ENCODE measurements at regions not wholly inside any gene's neighbourhood (a gene's known extent, or its start where the extent isn't known, plus 50 kb on each side); places are given as distances from the start of the nearest gene placed in this dataset.

GRCh38 chr5:17837757-17838156, 203.5 kb downstream of the TAF11L14 start:
- FAIRE-seq = no peak
- WGBS, 2 experiments (ENCODE audit: extremely low coverage in 1 of 2, insufficient coverage in 1 of 2, insufficient read length in 1 of 2, insufficient replicate concordance in 2 of 2, low coverage in 1 of 2, low lambda C conversion rate in 2 of 2, missing lambda C conversion rate in 1 of 2) = 94% methylated on average over 2 of the region's 2 CpGs; no CpG with 5 or more reads in 1 of the 2 experiments
- TF ChIP-seq RXRA (IDR thresholded peaks at IDR 0.05; ENCODE audit: insufficient read depth, low read depth, low read length) (no peak), SRF (IDR thresholded peaks at IDR 0.05; ENCODE audit: low read depth, low read length) (no peak), SUZ12 (IDR thresholded peaks at IDR 0.05; ENCODE audit: low read length) (no peak), BCL11A (IDR thresholded peaks at IDR 0.05; ENCODE audit: low read depth in 2 of 2, low read length in 2 of 2) (no peak), SIRT6 (IDR thresholded peaks at IDR 0.05; ENCODE audit: low read length) (no peak), SP2 (IDR thresholded peaks at IDR 0.05; ENCODE audit: low read length) (no peak), POLR2A (IDR thresholded peaks at IDR 0.05; ENCODE audit: control extremely low read depth in 1 of 2, low read depth in 2 of 2, low read length in 2 of 2) (no peak), CBX5 (IDR thresholded peaks at IDR 0.05; ENCODE audit: low read depth, low read length) (no peak), JUN (IDR thresholded peaks at IDR 0.05; ENCODE audit: low read depth, low read length) (no peak), ATF3 (IDR thresholded peaks at IDR 0.05; ENCODE audit: insufficient read depth, low read depth, low read length) (no peak), ATF2 (IDR thresholded peaks at IDR 0.05; ENCODE audit: low read length) (no peak), YY1 (IDR thresholded peaks at IDR 0.05; ENCODE audit: low read depth, low read length) (no peak), SAP30 (IDR thresholded peaks at IDR 0.05; ENCODE audit: insufficient read depth, insufficient replicate concordance, low read length) (no peak), KDM1A (IDR thresholded peaks at IDR 0.05; ENCODE audit: borderline replicate concordance, low read length) (no peak)

More at GRCh38 chr5:17837757-17838156, 203.5 kb downstream of the TAF11L14 start:
- Histone ChIP-seq H3K9me3 (ENCODE audit: insufficient read depth in 2 of 2, low read depth in 1 of 2, low read length in 1 of 2) (peaks cover 0 to 3% of the 10 kb centered on the region in 2 experiments; a peak in 1 of 4 replicates), H2AK5ac (ENCODE audit: low read depth, low read length) (no peak overlapping the region), H4K20me1 (replicated peaks in 1 of 2; ENCODE audit: control insufficient read depth in 1 of 2, insufficient read depth in 2 of 2, low read length in 2 of 2) (no peaks in the 10 kb centered on the region), H4K91ac (replicated peaks; ENCODE audit: insufficient read length, low read length) (no peak overlapping the region), H2BK5ac (ENCODE audit: low read depth, low read length) (no peak overlapping the region), H3K79me2 (ENCODE audit: control insufficient read depth in 1 of 2, insufficient read depth in 2 of 2, low read length in 2 of 2) (no peaks in the 10 kb centered on the region), H3K56ac (replicated peaks; ENCODE audit: insufficient read length, low read depth, low read length) (no peak overlapping the region), H4K8ac (ENCODE audit: extremely low read depth, insufficient read depth, low read length) (no peak overlapping the region), H2BK120ac (replicated peaks; ENCODE audit: low read depth, low read length) (no peak overlapping the region), H3K4me3 (ENCODE audit: extremely low read depth in 1 of 4, insufficient read depth in 2 of 4, low read depth in 3 of 4, low read length in 4 of 4) (no peak overlapping the region), H3K9ac (replicated peaks in 1 of 4; ENCODE audit: extremely low read depth in 1 of 4, low read depth in 3 of 4, low read length in 3 of 4) (no peak overlapping the region), H2BK12ac (ENCODE audit: low read depth, low read length) (no peak overlapping the region), H4K5ac (ENCODE audit: insufficient read length, low read depth, low read length) (no peak overlapping the region), H3K23ac (ENCODE audit: insufficient read length) (no peak overlapping the region), H3K27ac (ENCODE audit: low read depth, low read length) (no peak overlapping the region), H2AFZ (ENCODE audit: low read length) (no peak overlapping the region), H3K4me1 (replicated peaks in 1 of 4; ENCODE audit: control insufficient read depth in 3 of 4, insufficient read depth in 4 of 4, low read length in 3 of 4) (no peaks in the 10 kb centered on the region), H3K4ac (replicated peaks; ENCODE audit: insufficient read length, low read depth, low read length) (no peak overlapping the region), H3K36me3 (ENCODE audit: control insufficient read depth in 2 of 4, insufficient read depth in 4 of 4, low read length in 3 of 4) (no peaks in the 10 kb centered on the region), H2BK20ac (ENCODE audit: low read length) (no peak overlapping the region), H3K18ac (ENCODE audit: extremely low read depth, low read length) (no peak overlapping the region), H3K27me3 (replicated peaks in 1 of 4; ENCODE audit: control insufficient read depth in 3 of 4, extremely low read depth in 1 of 4, insufficient read depth in 3 of 4, low read length in 3 of 4) (no peaks in the 10 kb centered on the region), H3K14ac (ENCODE audit: insufficient read length) (no peak overlapping the region), H3K4me2 (ENCODE audit: insufficient read depth in 1 of 2, low read depth in 2 of 2, low read length in 2 of 2) (no peak overlapping the region), H3K79me1 (ENCODE audit: low read depth, low read length) (no peaks in the 10 kb centered on the region), H2BK15ac (ENCODE audit: low read length) (no peak overlapping the region), H3K23me2 (ENCODE audit: low read depth, low read length) (no peaks in the 10 kb centered on the region)
- DNase-seq (ENCODE audit: low read depth in 1 of 2, low spot score in 2 of 2) = no peak
- POLR2A ChIA-PET (ENCODE audit: partially characterized antibody) = no interaction called here
- CTCF ChIA-PET (ENCODE audit: partially characterized antibody) = no interaction called here

Measured in H1 (cell line).